GM12878 (cell line): ENCODE measurements at regions not wholly inside any gene's neighbourhood (a gene's known extent, or its start where the extent isn't known, plus 50 kb on each side); places are given as distances from the start of the nearest gene placed in this dataset.

Source experiments
- ATAC-seq: fragments of 200-7000 bp; cut with Tn5 transposase; 3 replicates; pipeline ENCODE4 v1.9.1; 2020; ENCODE audit warnings: mild to moderate bottlenecking, moderate library complexity
- BruUV-seq: library from RNA; stranded (reverse); fragments of 400-500 nt; replicated peaks from 2 replicates; lab custom pipeline; 2021; lab: Mats Ljungman, UMichigan
- CTCF ChIA-PET: fragments of 300-600 bp; sonication (Branson Sonifier 250); formaldehyde crosslinking; extraction: SDS; loops from one replicate; lab custom pipeline; 2021; ENCODE audit warnings: inconsistent platforms; lab: Yijun Ruan, JAX
- POLR2A ChIA-PET: fragments of 350-600 bp; formaldehyde crosslinking; extraction: SDS; loops from one replicate; lab custom pipeline; 2021; ENCODE audit warnings: inconsistent platforms; lab: Charles Lee
- RAD21 ChIA-PET: fragments of 300-600 bp; sonication (Branson Sonifier 250); formaldehyde crosslinking; loops from one replicate; lab custom pipeline; 2023; ENCODE audit warnings: antibody characterized with exemption; ENCODE audit not compliant: unreplicated experiment; lab: Charles Lee
- SMC1A ChIA-PET: fragments of 300-600 bp; sonication (Branson Sonifier 250); formaldehyde crosslinking; loops from one replicate; lab custom pipeline; 2023; ENCODE audit not compliant: unreplicated experiment, uncharacterized antibody; lab: Charles Lee
- DNase-seq: peaks from one replicate; pipeline ENCODE4 v3.0.0-alpha.2; 2011; ENCODE audit warnings: low read depth, low spot score
- FAIRE-seq: peaks from 3 replicates; lab custom pipeline; 2011; peaks lifted over from hg19 to GRCh38; lab: Jason Lieb, UNC
- H2AFZ ChIP-seq: 2 replicates; pipeline ENCODE4 v1.6.0; 2011; ENCODE audit warnings: low read depth, low read length, control low read depth; ENCODE audit not compliant: control insufficient read depth
- H3K27ac ChIP-seq: 2 replicates; pipeline ENCODE4 v1.5.1; 2011; ENCODE audit warnings: control low read depth; ENCODE audit not compliant: control insufficient read depth, insufficient read depth
- H3K27me3 ChIP-seq, 2 experiments: replicated peaks in 1 of 2; 2 replicates each; pipeline versions ENCODE4 v1.6.0 to v1.6.1; 2011; ENCODE audit warnings: low read length in 1 of 2; ENCODE audit not compliant: control insufficient read depth in 2 of 2, insufficient read depth in 2 of 2
- H3K36me3 ChIP-seq, 2 experiments: 2 replicates each; pipeline ENCODE4 v1.5.1; 2011; ENCODE audit warnings: low read length in 1 of 2; ENCODE audit not compliant: control insufficient read depth in 2 of 2, insufficient read depth in 2 of 2
- H3K4me1 ChIP-seq: 2 replicates; pipeline ENCODE4 v1.6.1; 2011; ENCODE audit warnings: mild to moderate bottlenecking, low read length, moderate library complexity, mixed read lengths; ENCODE audit not compliant: control insufficient read depth, insufficient read depth
- H3K4me2 ChIP-seq: 2 replicates; pipeline ENCODE4 v1.6.0; 2011; ENCODE audit warnings: control low read depth; ENCODE audit not compliant: control insufficient read depth, insufficient read depth
- H3K4me3 ChIP-seq: fragments of 200-600 bp; sonication (generic); 2 replicates; pipeline ENCODE4 v1.5.1; 2016
- H3K79me2 ChIP-seq: 2 replicates; pipeline ENCODE4 v1.6.0; 2011; ENCODE audit warnings: low read length; ENCODE audit not compliant: control insufficient read depth, insufficient read depth
- H3K9ac ChIP-seq: 2 replicates; pipeline ENCODE4 v1.8.0; 2011; ENCODE audit warnings: low read length, control low read depth, mixed read lengths; ENCODE audit not compliant: control insufficient read depth, insufficient read depth
- H3K9me3 ChIP-seq: replicated peaks from 3 replicates; pipeline ENCODE4 v1.5.1; 2011; ENCODE audit warnings: mild to moderate bottlenecking, low read length; ENCODE audit not compliant: control insufficient read depth, insufficient read depth
- H4K20me1 ChIP-seq: 2 replicates; pipeline ENCODE4 v1.6.0; 2011; ENCODE audit not compliant: control insufficient read depth, insufficient read depth
- ASH2L ChIP-seq: fragments of 300-600, 200-600 bp; sonication (generic); IDR thresholded peaks from 2 replicates; pipeline ENCODE4 v1.6.1; 2017; ENCODE audit warnings: low read depth, mild to moderate bottlenecking, borderline replicate concordance
- BHLHE40 ChIP-seq, 2 experiments: fragments of 450-650 bp in 1 of 2; IDR thresholded peaks; 2 replicates each; pipeline ENCODE4 v1.6.1; 2011 to 2017; ENCODE audit warnings: low read depth in 2 of 2, borderline replicate concordance in 1 of 2, improper control_type of control experiment in 1 of 2, low read length in 1 of 2, mild to moderate bottlenecking in 1 of 2
- CHD4 ChIP-seq: fragments of 200-600 bp; sonication (generic); IDR thresholded peaks from 2 replicates; pipeline ENCODE4 v1.6.1; 2016; ENCODE audit warnings: mild to moderate bottlenecking
- CREB1 ChIP-seq: IDR thresholded peaks from 2 replicates; pipeline ENCODE4 v1.6.1; 2012; ENCODE audit warnings: low read depth, mild to moderate bottlenecking, inconsistent platforms
- EZH2 ChIP-seq: IDR thresholded peaks from 2 replicates; pipeline ENCODE4 v1.6.1; 2012; ENCODE audit warnings: low read depth, mild to moderate bottlenecking, control low read depth, inconsistent platforms, low read length, borderline replicate concordance; ENCODE audit not compliant: control insufficient read depth
- IRF3 ChIP-seq: fragments of 450-650 bp; IDR thresholded peaks from 2 replicates; pipeline ENCODE4 v1.6.1; 2014; ENCODE audit warnings: mild to moderate bottlenecking
- NR2C2 ChIP-seq: IDR thresholded peaks from 2 replicates; pipeline ENCODE4 v1.6.1; 2011; ENCODE audit warnings: borderline replicate concordance, low read depth; ENCODE audit not compliant: control insufficient read depth, insufficient read length
- RBBP5 ChIP-seq: fragments of 200-600 bp; sonication (generic); conservative IDR thresholded peaks from 2 replicates; pipeline ENCODE4 v1.6.1; 2016
- YY1 ChIP-seq: IDR thresholded peaks from 2 replicates; pipeline ENCODE4 v1.6.1; 2011; ENCODE audit warnings: low read depth, mild to moderate bottlenecking, low read length
- ZNF274 ChIP-seq: IDR thresholded peaks from one replicate; pipeline ENCODE4 v1.8.0; 2011; ENCODE audit not compliant: insufficient read length, insufficient read depth
- whole genome bisulfite sequencing: methylation state at CpG from one replicate; pipeline ENCODE4 v1.1.6; 2016; ENCODE audit warnings: low lambda C conversion rate; ENCODE audit not compliant: insufficient replicate concordance, insufficient coverage; ENCODE audit errors: missing lambda C conversion rate; 5-methylcytosine and 5-hydroxymethylcytosine counted together
- in situ Hi-C: fragments of 300-500 bp; cut with MboI; formaldehyde crosslinking; loops from 9 replicates; pipeline ENCODE4 v1.14.3; 2018; ENCODE audit warnings: mixed read lengths
- intact Hi-C: fragments of 100-400 bp; cut with micrococcal nuclease; formaldehyde crosslinking; loops from one replicate; pipeline ENCODE4 v1.14.2; 2022; ENCODE audit not compliant: unreplicated experiment

GRCh38 chr1:47584249-47584648 is 146.4 kb downstream of the FOXD2 start:
- H3K79me2 ChIP-seq, result no peaks in the 10 kb centered on the region
- FAIRE-seq, result no peak
- SMC1A ChIA-PET, result no interaction called here
- TF ChIP-seq CHD4, result no peak
- no peak for TF ChIP-seq CREB1
- TF ChIP-seq ZNF274, result no peak
- TF ChIP-seq ASH2L, result no peak
- TF ChIP-seq YY1, result no peak
- no peak for TF ChIP-seq IRF3
- TF ChIP-seq RBBP5, result no peak
- no peak for TF ChIP-seq EZH2
- TF ChIP-seq NR2C2, result no peak
- TF ChIP-seq BHLHE40 (IDR thresholded peaks at IDR 0.05; ENCODE audit: borderline replicate concordance in 1 of 2, low read depth in 2 of 2, low read length in 1 of 2), result no peak
- TF ChIP-seq, all 136 proteins: peak for 0
- 0% methylated on average over 1 of the region's 1 CpG for WGBS
- in situ Hi-C loops, result no loop called here
- H3K4me2 ChIP-seq, result no peak overlapping the region
- no peak overlapping the region for H2AFZ ChIP-seq
- H3K36me3 ChIP-seq, result no peaks in the 10 kb centered on the region
- POLR2A ChIA-PET, result no interaction called here
- ATAC-seq (no peak), DNase-seq (no peak)
- H3K27ac ChIP-seq, result no peak overlapping the region
- H3K9ac ChIP-seq, result no peak overlapping the region
- no peaks in the 10 kb centered on the region for H3K4me1 ChIP-seq
- RAD21 ChIA-PET, result no interaction called here
- BruUV-seq, result no TSS peak
- intact Hi-C loops, result no loop called here
- CTCF ChIA-PET, result no interaction called here
- no peak overlapping the region for H3K4me3 ChIP-seq
- H3K9me3 ChIP-seq, result no peaks in the 10 kb centered on the region
- H3K27me3 ChIP-seq, result peaks cover 2 to 8% of the 10 kb centered on the region in 2 experiments; a peak in 3 of 4 replicates
- no peaks in the 10 kb centered on the region for H4K20me1 ChIP-seq
